Stimulated activated CD4-positive, alpha-beta T cell treated with anti-CD3 and anti-CD28 coated beads, TNF-alpha, amount 100 ng/mL, for 24 hours (primary cell): ENCODE measurements at regions not wholly inside any gene's neighbourhood (a gene's known extent, or its start where the extent isn't known, plus 50 kb on each side); places are given as distances from the start of the nearest gene placed in this dataset.

Experiments
- DNase-seq, 3 experiments: peaks; one replicate each; pipeline ENCODE4 v3.0.0-alpha.2; 2020; ENCODE audit warnings: low read depth in 3 of 3

DNA sequence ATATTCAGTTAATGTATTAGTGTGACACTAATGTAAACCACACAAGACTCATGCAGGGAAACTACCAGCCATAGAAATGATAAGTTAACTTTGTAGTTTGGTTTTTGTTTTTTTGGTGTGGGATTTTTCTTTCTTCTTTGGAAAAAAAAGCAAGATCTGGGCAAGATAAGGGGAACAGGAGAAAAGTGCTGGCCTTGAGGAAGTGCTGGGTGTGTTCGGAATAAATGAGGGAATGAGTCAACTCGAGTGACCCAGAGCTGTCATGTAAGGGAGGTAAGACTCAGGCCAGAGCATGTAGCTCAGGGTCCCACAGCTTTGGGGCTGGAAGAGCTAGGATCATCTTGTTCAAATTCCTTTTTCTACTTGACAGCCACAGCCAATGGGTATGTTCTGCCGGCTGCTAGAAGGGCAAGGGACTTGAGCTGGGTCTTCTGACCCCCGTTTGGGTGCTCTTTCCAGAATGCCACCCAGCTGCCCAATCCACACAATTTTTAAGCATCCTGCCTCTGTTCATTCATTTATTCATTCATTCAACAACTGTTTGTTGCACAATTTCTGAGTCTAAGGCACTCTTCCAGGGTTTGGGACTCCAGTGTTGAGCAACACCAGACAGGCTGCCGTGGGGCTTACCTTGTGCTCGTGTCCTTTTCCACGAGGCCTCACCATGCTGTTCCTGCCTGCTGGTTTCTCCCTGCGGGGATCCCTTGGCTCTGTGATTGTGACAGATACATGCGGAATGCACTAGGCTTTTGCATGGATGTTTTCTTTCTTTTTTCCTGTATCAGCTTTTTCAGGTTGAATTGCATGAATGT is 54.5 kb downstream of the CLDN34 start:
- no peak for DNase-seq

- no peak for DNase-seq
Measured at GRCh38 chrX:10022273-10022541, 55.0 kb downstream of the CLDN34 start.

DNA sequence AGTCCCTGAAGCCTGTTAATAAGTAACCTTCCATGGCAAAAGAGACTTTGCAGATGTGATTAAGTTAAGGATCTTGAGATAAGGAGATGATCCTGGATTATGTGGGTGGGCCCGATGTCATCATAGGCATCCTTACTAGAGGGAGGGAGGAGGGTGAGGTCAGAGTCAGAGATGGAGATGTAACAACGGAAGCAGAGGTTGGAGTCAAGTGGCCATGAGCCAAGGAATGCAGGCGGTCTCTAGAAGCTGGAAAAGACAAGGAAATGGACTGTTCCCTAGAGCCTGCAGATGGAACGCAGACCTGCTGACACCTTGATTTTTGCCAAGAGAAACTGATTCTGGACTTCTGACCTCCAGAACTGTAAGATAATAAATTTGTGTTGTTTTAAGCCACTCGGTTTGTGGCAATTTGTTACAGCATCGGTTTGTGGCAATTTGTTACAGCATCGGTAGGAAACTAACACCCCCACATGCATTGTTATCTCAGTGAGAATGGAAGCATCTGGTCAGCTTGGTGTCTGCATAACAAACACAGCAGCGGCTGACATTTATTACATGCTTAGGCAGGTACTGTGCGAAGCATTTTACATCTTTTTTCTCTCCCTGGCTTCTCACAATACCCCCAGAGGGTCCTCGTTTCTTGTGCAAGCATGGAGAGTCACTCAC is 55.6 kb downstream of the CLDN34 start:
- DNase-seq, result no peak

DNA sequence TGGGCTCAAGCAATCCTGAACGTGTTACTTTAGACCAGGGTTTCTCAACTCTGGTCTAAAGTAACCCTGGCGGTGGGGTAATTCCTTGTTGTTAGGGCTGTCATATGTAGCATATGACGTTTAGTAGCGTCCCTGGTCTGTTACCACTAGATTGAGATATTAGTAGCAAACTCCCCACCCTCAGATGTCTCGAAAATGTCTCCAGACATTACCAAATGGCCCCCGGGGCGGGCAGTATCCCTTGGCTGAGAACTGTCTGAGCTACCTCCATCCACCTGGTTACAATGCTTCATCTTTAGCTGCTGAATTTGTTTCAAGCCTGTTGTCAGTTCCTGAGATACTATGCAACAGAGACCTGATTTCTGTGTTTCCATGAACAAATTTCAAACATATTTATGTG is 56.7 kb downstream of the CLDN34 start:
- no peak for DNase-seq

DNA sequence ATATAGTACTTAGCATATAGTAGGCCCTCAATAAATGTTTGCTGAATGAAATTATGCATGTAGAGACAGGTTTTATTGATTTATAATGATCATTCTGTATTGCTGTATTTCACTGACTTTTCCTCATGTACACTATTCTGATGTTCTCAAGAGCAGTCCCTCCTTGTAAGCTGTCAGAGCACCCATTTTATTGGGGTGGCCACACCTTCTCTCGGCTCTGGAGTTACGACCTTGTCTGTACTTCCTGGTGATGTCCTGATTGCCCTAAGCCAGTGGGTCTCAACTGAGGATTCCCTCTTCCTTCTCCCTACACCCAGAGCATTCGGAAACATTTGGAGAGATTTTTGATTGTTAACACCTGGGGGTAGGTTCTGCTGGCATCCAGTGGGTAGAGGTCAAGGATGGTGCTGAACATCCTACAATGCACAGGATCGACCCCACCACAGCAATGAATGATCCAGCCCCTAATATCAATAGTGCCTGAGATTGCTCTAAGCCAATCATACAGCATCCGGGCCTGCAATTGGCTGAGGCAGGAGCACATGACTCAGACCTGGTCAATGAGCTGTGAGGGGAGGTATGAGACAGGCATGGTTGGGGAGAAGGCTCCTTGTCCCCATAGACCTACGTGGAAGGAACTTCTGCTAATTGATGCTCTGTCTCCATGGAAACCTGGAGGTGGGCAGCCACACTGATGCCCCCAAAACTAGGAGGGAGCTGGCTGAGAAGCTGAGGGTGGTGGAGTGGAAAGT is 58.8 kb downstream of the CLDN34 start:
- DNase-seq, result no peak

DNA sequence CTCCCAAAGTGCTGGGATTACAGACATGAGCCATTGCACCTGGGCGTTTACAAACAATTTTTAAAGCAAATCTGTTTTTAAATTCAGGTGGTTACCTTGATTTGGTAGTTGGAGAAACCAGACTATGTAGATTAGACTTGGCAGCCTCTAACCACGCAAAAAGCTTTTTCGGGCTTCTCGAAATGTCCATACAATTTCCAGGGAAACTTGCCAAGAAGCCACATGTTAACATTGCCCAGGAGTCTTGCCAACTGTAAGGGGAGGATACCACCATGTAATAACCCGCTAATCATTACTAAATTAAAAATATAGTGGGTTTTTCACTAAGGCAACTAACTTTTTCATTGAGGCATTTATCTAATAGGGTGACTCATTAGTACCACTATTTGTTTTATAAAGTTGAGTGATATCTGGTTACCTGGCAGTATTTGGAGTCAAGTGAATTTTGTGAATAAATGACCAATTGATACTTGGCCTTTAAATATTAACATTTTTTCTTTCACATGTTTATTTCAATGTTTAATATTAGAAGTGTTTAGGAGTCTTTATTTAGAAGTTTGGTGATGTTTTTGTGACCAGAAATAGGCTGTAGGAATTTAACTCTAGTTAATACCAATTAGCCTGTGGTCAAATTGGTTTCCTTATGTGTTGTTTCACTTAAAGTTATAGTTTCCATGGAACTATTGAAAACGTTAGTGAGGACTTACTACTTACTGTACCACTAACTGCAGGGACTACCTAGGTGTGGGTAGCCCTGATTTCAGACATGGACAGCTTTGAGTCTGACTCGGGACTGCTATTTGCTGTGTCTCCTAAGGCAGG is 61.3 kb downstream of the CLDN34 start:
- no peak for DNase-seq

DNA sequence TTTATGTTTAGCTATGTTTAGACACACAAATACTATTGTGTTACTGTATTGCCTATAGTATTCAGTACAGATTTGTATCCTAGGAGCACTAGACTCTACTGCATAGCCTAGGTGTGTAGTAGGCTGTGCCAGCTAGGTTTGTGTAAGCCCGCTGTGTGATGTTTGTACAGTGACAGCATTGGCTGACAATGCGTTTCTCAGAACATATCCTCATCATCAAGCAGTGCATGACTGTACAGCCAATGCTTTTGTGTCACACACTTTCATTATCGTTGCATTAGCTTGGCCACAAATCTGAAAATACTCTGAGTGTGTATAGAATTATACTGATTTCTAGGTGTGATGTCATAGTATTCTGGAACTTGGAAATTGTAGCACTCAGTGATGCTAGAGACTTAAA is 63.4 kb downstream of the CLDN34 start:
- DNase-seq, result no peak

DNA sequence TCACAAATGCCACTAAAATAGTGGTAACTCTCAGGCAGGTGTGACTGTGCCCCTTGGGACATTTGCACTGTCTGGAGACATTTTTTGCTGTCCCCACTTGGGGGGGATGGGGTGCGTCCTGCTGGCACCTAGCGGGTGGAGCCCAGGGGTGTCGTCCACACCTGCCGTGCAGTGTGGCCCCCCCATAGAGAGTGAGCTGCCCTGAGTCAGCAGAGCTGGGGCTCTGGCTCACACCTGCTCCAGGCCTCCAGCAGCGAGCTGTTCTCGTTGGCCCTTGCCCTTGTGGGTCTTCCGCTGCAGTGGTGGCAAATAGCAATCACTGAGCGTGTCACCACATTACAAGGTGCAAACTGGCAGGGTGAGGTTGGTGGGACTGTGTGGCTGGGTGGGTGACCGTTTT is 64.6 kb downstream of the CLDN34 start:
- no peak for DNase-seq

DNA sequence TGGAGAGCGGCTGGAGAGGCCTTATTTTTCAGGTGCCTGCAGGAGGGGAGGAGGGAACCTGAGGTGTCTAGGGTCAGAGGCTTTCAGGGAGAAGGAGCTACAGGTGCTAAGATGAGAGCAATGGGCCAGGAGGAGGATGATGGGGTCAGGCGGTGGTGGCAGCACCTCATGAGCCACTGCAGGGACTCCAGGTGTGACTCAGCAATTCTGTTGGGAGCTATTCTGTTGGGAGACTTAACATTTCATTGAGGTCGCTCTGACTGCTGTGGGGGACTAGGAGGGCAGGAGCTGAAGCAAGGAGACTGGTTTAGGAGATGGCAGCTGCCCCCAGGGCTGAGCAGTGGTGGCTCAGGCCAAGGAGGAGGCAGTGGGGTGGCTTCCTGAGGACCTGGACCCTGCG is 65.0 kb downstream of the CLDN34 start:
- no peak for DNase-seq

DNA sequence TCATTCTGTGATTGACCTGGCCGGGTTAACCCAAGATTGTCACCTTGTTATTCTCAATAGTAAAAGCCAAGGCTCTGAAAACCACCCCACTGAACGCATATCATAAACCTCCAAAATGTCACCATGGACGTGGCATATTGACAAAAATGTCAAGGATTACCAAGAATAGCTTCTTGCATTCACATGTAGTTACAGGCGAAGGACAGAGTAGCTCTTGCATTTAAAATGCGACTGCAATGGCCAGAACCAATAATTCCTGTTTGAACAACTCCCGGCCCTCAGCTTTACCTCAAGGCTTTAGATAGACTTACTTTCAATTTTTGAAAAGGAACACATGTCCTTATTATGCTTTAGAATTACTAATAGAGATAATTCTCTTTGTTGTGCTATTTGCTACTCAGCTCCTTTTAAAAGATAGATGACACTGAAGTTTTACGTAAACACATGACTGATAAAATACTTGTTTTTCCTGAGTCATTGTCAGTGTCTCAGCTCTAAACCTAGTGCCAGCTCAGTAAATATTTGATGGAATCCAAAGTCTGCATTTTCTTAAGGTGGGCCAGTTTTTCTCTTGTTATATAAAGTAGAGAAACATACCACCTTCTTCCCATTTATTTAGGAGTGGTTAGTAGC is 66.3 kb downstream of the CLDN34 start:
- no peak for DNase-seq

- no peak for DNase-seq
Measured at GRCh38 chrX:10034740-10035260, 67.6 kb downstream of the CLDN34 start.

DNA sequence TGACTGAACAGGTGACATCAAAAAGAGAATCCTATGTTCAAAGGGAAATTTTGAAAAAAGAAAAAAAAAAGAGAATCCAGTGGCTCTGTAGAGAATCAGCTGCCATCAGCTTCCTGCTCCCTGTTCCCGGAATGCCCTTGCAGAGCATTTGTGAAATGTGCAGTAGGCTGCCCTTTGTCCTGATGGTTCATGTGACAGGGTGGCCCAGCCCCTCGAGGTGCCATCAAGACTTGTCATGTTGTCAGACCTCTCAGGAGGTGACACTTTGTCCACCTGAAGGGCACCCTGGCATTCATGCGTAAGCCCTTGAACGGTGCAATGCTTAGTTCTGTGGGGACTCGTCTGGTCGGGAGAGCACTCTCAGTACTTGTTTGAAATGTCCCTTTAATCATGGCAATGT is 71.4 kb downstream of the CLDN34 start:
- no peak for DNase-seq

GRCh38 chrX:10039821-10040793 is 72.9 kb downstream of the CLDN34 start:
- no peak for DNase-seq

DNA sequence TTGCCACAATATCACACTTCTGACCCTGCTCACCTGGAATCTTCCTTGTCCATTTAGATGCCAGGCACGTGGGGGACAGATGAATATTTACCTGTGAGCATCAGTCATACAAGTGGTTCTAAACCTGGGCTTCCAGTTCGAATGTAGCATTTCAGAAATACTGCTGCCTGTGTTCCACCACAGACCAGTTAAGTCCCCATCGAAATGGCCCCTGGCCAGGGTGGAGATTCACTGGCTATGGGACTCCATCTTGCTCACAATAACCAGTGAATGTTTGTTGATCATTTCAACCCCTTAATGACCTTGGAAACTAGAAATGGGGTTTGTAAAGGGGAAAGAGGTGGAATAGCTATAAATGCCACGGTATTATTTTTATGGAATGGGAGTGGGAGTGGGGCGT is 73.8 kb downstream of the CLDN34 start:
- DNase-seq, result no peak

DNA sequence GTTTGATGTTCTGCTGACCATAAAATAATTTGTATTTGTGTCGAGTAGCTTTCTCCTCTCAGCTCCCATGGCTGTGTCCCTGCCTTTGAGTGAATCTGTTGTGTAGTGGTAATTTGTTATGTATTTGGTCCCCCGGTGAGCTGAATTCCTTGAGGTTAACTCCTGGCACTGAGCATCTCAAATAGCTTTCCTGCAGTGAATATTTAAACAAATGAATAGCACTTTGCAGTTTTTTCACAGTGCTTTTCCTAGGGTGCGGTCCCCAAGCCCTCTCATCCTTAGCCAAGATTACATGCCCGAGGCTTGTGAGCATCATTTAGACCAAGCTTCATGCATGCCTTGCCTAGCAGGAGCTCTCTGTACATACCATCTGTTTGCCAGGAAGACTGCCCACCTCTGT is 74.2 kb downstream of the CLDN34 start:
- DNase-seq, result no peak

- no peak for DNase-seq
Measured at GRCh38 chrX:10042055-10042454, 74.9 kb downstream of the CLDN34 start.

DNA sequence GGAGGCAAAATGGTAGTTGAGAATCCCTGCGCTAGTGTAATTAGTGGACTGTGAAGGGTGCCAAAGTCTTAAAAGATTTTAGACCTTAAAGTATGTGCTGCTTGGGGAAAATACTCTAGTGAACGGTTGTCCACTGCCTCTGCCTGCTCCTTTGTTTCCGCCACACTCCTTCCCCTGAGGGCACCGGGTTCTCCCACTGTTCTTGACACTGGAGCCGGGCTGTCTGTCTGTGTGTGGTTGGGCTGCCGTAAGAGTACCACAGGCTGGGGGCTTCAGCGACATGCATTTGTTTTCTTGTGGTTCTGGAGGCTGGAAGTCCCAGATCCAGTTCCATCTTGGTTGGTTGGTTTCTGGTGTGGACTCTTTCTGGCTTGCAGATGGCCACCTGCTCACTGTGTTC is 76.2 kb downstream of the CLDN34 start:
- DNase-seq, result no peak

DNA sequence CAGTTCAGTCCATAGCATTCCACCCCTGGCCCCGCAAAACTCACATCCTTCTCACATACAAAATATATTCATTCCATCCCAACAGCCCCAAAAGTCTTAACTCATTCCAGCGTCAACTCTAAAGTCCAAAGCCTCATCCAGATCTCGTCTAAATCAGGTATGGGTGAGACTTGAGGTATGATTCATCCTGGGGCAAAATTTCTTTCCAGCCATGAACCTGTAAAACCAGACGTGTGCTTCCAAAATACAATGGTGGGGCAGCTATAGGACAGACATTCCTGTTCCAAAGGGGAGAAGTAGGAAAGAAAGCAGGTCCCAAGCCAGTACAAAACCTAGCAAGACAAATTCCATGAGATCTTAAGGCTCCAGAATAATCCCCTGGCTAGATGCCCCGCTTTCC is 76.9 kb downstream of the CLDN34 start:
- no peak for DNase-seq

GRCh38 chrX:10045327-10046000 is 78.3 kb downstream of the CLDN34 start:
- DNase-seq, result no peak

GRCh38 chrX:10047133-10047532 is 80.0 kb downstream of the CLDN34 start:
- no peak for DNase-seq
